Astrocyte (in vitro differentiated cells and primary cell): ENCODE measurements at regions not wholly inside any gene's neighbourhood (a gene's known extent, or its start where the extent isn't known, plus 50 kb on each side); places are given as distances from the start of the nearest gene placed in this dataset.

ENCODE experiments used
- EZH2 ChIP-seq: IDR thresholded peaks from 2 replicates; pipeline ENCODE4 v1.6.1; 2012; ENCODE audit warnings: mild to moderate bottlenecking, low read length, inconsistent platforms; ENCODE audit not compliant: insufficient read depth
- TF ChIP-seq, protein P1 (sequence below): IDR thresholded peaks from 2 replicates; pipeline ENCODE4 v1.5.1; 2011; ENCODE audit warnings: low read depth, mild to moderate bottlenecking, inconsistent platforms, low read length, moderate library complexity; ENCODE audit not compliant: insufficient read depth

- TF ChIP-seq, protein P1, sequence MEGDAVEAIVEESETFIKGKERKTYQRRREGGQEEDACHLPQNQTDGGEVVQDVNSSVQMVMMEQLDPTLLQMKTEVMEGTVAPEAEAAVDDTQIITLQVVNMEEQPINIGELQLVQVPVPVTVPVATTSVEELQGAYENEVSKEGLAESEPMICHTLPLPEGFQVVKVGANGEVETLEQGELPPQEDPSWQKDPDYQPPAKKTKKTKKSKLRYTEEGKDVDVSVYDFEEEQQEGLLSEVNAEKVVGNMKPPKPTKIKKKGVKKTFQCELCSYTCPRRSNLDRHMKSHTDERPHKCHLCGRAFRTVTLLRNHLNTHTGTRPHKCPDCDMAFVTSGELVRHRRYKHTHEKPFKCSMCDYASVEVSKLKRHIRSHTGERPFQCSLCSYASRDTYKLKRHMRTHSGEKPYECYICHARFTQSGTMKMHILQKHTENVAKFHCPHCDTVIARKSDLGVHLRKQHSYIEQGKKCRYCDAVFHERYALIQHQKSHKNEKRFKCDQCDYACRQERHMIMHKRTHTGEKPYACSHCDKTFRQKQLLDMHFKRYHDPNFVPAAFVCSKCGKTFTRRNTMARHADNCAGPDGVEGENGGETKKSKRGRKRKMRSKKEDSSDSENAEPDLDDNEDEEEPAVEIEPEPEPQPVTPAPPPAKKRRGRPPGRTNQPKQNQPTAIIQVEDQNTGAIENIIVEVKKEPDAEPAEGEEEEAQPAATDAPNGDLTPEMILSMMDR: no peak
- no peak for TF ChIP-seq EZH2
Observed at GRCh38 chr9:80995759-80996158, 693.6 kb downstream of the TLE1 start.
